GM19035 (cell line): ENCODE measurements at regions not wholly inside any gene's neighbourhood (a gene's known extent, or its start where the extent isn't known, plus 50 kb on each side); places are given as distances from the start of the nearest gene placed in this dataset.
"Not testable (repeated sequence)": the region's sequence is repeated elsewhere in the genome, so short reads cannot be mapped to it uniquely, and the experiment has no call there.

Experiments used
- ATAC-seq: cut with Tn5 transposase; IDR thresholded peaks from one replicate; pipeline ENCODE4 v1.9.1; 2021; ENCODE audit not compliant: unreplicated experiment

- ATAC-seq, result no peak
Measured at GRCh38 chr10:105597312-105597711, 956.2 kb downstream of the SORCS3 start.

- no peak for ATAC-seq
Measured at GRCh38 chr10:105596749-105597148, 955.7 kb downstream of the SORCS3 start.

- ATAC-seq, result no peak
Measured at GRCh38 chr10:105594296-105594695, 953.2 kb downstream of the SORCS3 start.

GRCh38 chr10:105592468-105592867 is 951.4 kb downstream of the SORCS3 start:
- ATAC-seq, result no peak

- no peak for ATAC-seq
Measured at GRCh38 chr10:105586451-105587098, 945.5 kb downstream of the SORCS3 start.

GRCh38 chr10:105585753-105586152 is 944.7 kb downstream of the SORCS3 start:
- no peak for ATAC-seq

GRCh38 chr10:105585171-105585570 is 944.1 kb downstream of the SORCS3 start:
- no peak for ATAC-seq

- ATAC-seq, result no peak
Measured at GRCh38 chr10:105579112-105579511, 938.0 kb downstream of the SORCS3 start.

- no peak for ATAC-seq
Measured at GRCh38 chr10:105577865-105578607, 936.9 kb downstream of the SORCS3 start.

GRCh38 chr10:105559333-105560097 is 918.4 kb downstream of the SORCS3 start:
- ATAC-seq, result no peak

GRCh38 chr10:105550453-105550852 is 909.4 kb downstream of the SORCS3 start:
- not testable (repeated sequence) for ATAC-seq

- no peak for ATAC-seq
Measured at GRCh38 chr10:105549731-105550130, 908.6 kb downstream of the SORCS3 start.

GRCh38 chr10:105545101-105545500 is 904.0 kb downstream of the SORCS3 start:
- ATAC-seq, result no peak

GRCh38 chr10:105540381-105540780 is 899.3 kb downstream of the SORCS3 start:
- ATAC-seq, result no peak

GRCh38 chr10:105538874-105539273 is 897.8 kb downstream of the SORCS3 start:
- ATAC-seq, result no peak

GRCh38 chr10:105535478-105535877 is 894.4 kb downstream of the SORCS3 start:
- ATAC-seq, result no peak

- no peak for ATAC-seq
Measured at GRCh38 chr10:105534086-105534485, 893.0 kb downstream of the SORCS3 start.

GRCh38 chr10:105516511-105516910 is 875.4 kb downstream of the SORCS3 start:
- no peak for ATAC-seq

GRCh38 chr10:105514106-105514505 is 873.0 kb downstream of the SORCS3 start:
- ATAC-seq, result no peak

- no peak for ATAC-seq
Measured at GRCh38 chr10:105509517-105509916, 868.4 kb downstream of the SORCS3 start.

GRCh38 chr10:105506262-105506661 is 865.2 kb downstream of the SORCS3 start:
- ATAC-seq, result no peak

- no peak for ATAC-seq
Measured at GRCh38 chr10:105503714-105504113, 862.6 kb downstream of the SORCS3 start.
